22Rv1 (cell line): ENCODE measurements at regions not wholly inside any gene's neighbourhood (a gene's known extent, or its start where the extent isn't known, plus 50 kb on each side); places are given as distances from the start of the nearest gene placed in this dataset.

Source experiments
- CTCF ChIP-seq: fragments of 450-650 bp; IDR thresholded peaks from 2 replicates; pipeline ENCODE4 v1.5.1; 2017; ENCODE audit warnings: mild to moderate bottlenecking
- ZFX ChIP-seq: fragments of 450-650 bp; IDR thresholded peaks from 2 replicates; pipeline ENCODE4 v1.6.1; 2017; ENCODE audit warnings: antibody characterized with exemption, borderline replicate concordance

DNA sequence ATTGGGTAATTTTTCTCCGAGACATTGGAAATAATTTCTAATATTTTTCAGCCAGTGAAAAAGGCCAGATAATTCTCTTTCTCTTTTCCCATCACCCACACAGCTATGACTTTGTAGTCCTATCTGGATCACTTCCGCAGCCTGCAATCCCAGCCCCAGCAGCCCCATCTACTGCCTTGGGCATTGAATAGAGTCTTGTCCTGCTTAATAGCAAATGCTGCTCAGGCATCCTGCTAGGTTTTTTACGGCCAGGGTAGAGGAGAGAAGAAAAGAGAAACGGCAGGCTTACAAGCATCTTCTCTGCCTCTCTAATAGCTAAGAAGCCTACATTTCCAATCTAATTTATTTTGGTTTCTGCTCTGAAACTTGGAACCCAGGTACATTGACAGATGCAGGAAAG is 154.3 kb upstream of the B3GAT1 start:
- TF ChIP-seq CTCF, result no peak
- TF ChIP-seq ZFX, result no peak
